IMR-90 (cell line): ENCODE measurements at regions not wholly inside any gene's neighbourhood (a gene's known extent, or its start where the extent isn't known, plus 50 kb on each side); places are given as distances from the start of the nearest gene placed in this dataset.

Experiments
- ATAC-seq: fragments of 200-7000 bp; cut with Tn5 transposase; 2 replicates; pipeline ENCODE4 v1.9.1; 2020; ENCODE audit warnings: low read depth, mild to moderate bottlenecking, moderate library complexity
- BruUV-seq: library from RNA; stranded (reverse); fragments of 400-500 nt; replicated peaks from 2 replicates; lab custom pipeline; 2021; lab: Mats Ljungman, UMichigan
- CTCF ChIA-PET: fragments of 300-600 bp; formaldehyde crosslinking; extraction: SDS; loops from one replicate; lab custom pipeline; 2021; ENCODE audit warnings: antibody characterized with exemption; lab: Yijun Ruan, JAX
- POLR2A ChIA-PET: fragments of 300-600 bp; sonication (Branson Sonifier 250); formaldehyde crosslinking; loops from one replicate; lab custom pipeline; 2022; ENCODE audit warnings: antibody characterized with exemption; ENCODE audit not compliant: unreplicated experiment; lab: Charles Lee
- DNase-seq: peaks from one replicate; pipeline ENCODE4 v3.0.0; 2013
- H2AFZ ChIP-seq: replicated peaks from 2 replicates; pipeline ENCODE3; 2013; ENCODE audit warnings: low read length, mild to moderate bottlenecking; ENCODE audit not compliant: poor library complexity
- H2AK5ac ChIP-seq: 2 replicates; pipeline ENCODE4 v1.6.1; 2013; ENCODE audit warnings: low read depth, low read length, inconsistent platforms
- H2AK9ac ChIP-seq: replicated peaks from 2 replicates; pipeline ENCODE3; 2013; ENCODE audit warnings: mild to moderate bottlenecking, low read depth, low read length, moderate library complexity; ENCODE audit not compliant: poor library complexity
- H2BK120ac ChIP-seq: 2 replicates; pipeline ENCODE4 v1.6.1; 2013; ENCODE audit warnings: low read depth, low read length, inconsistent platforms
- H2BK15ac ChIP-seq: 3 replicates; pipeline ENCODE4 v1.6.1; 2013; ENCODE audit warnings: low read depth, low read length, inconsistent platforms
- H2BK20ac ChIP-seq: 2 replicates; pipeline ENCODE4 v1.6.1; 2013; ENCODE audit warnings: low read depth, mild to moderate bottlenecking, inconsistent platforms, low read length, moderate library complexity
- H2BK5ac ChIP-seq: 2 replicates; pipeline ENCODE4 v1.6.1; 2013; ENCODE audit warnings: mild to moderate bottlenecking, low read depth, low read length, inconsistent platforms; ENCODE audit not compliant: poor library complexity, severe bottlenecking
- H3K14ac ChIP-seq: replicated peaks from 2 replicates; pipeline ENCODE4 v1.6.1; 2013; ENCODE audit warnings: low read depth, low read length, inconsistent platforms
- H3K18ac ChIP-seq: 2 replicates; pipeline ENCODE4 v1.6.1; 2013; ENCODE audit warnings: low read depth, low read length, control low read depth
- H3K23ac ChIP-seq: 2 replicates; pipeline ENCODE4 v1.6.1; 2013; ENCODE audit warnings: low read depth, low read length, inconsistent platforms
- H3K27ac ChIP-seq: 2 replicates; pipeline ENCODE4 v1.5.1; 2013; ENCODE audit warnings: mild to moderate bottlenecking, control low read depth, low read length; ENCODE audit not compliant: insufficient read depth
- H3K27me3 ChIP-seq: 2 replicates; pipeline ENCODE4 v1.6.1; 2013; ENCODE audit warnings: low read length; ENCODE audit not compliant: control insufficient read depth, insufficient read depth
- H3K36me3 ChIP-seq: 2 replicates; pipeline ENCODE4 v1.6.1; 2013; ENCODE audit warnings: low read length, mixed read lengths; ENCODE audit not compliant: control insufficient read depth, insufficient read depth
- H3K4ac ChIP-seq: 2 replicates; pipeline ENCODE4 v1.6.1; 2013; ENCODE audit warnings: low read depth, low read length, inconsistent platforms
- H3K4me1 ChIP-seq: 2 replicates; pipeline ENCODE4 v1.6.1; 2013; ENCODE audit warnings: low read length, mixed read lengths; ENCODE audit not compliant: control insufficient read depth, insufficient read depth
- H3K4me2 ChIP-seq: 2 replicates; pipeline ENCODE4 v1.6.1; 2013; ENCODE audit warnings: low read depth, mild to moderate bottlenecking, control low read depth, low read length, moderate library complexity
- H3K4me3 ChIP-seq: 2 replicates; pipeline ENCODE4 v1.5.1; 2013; ENCODE audit warnings: low read depth, mild to moderate bottlenecking, control low read depth, low read length, moderate library complexity; ENCODE audit not compliant: insufficient read depth
- H3K56ac ChIP-seq: 2 replicates; pipeline ENCODE4 v1.6.1; 2013; ENCODE audit warnings: low read length, inconsistent platforms; ENCODE audit not compliant: insufficient read depth; ENCODE audit errors: extremely low read depth
- H3K79me1 ChIP-seq, 2 experiments: 2 replicates each; pipeline ENCODE4 v1.6.1; 2013; ENCODE audit warnings: low read length in 2 of 2, inconsistent platforms in 1 of 2, low read depth in 1 of 2
- H3K9ac ChIP-seq: 2 replicates; pipeline ENCODE4 v1.6.1; 2013; ENCODE audit warnings: low read depth, low read length, control low read depth
- H3K9me1 ChIP-seq: 2 replicates; pipeline ENCODE4 v1.6.1; 2013; ENCODE audit warnings: low read length, inconsistent platforms; ENCODE audit not compliant: insufficient read depth
- H3K9me3 ChIP-seq: 2 replicates; pipeline ENCODE4 v1.6.1; 2013; ENCODE audit warnings: low read length; ENCODE audit not compliant: control insufficient read depth, insufficient read depth
- H4K20me1 ChIP-seq: 2 replicates; pipeline ENCODE4 v1.6.1; 2013; ENCODE audit warnings: low read length, inconsistent platforms; ENCODE audit not compliant: insufficient read depth
- H4K5ac ChIP-seq: 2 replicates; pipeline ENCODE4 v1.6.1; 2013; ENCODE audit warnings: mild to moderate bottlenecking, low read depth, low read length, control low read depth
- H4K8ac ChIP-seq, 2 experiments: 2 replicates each; pipeline ENCODE4 v1.6.1; 2013; ENCODE audit warnings: low read depth in 2 of 2, low read length in 2 of 2, control low read depth in 1 of 2, inconsistent platforms in 1 of 2
- H4K91ac ChIP-seq: 2 replicates; pipeline ENCODE4 v1.6.1; 2013; ENCODE audit warnings: low read depth, low read length, inconsistent platforms; ENCODE audit not compliant: insufficient read depth
- BHLHE40 ChIP-seq: fragments of 150-350 bp; IDR thresholded peaks from 2 replicates; pipeline ENCODE4 v1.6.1; 2016; ENCODE audit warnings: mild to moderate bottlenecking, low read depth, low read length
- CEBPB ChIP-seq: IDR thresholded peaks from 2 replicates; pipeline ENCODE4 v1.6.1; 2012; ENCODE audit warnings: low read depth, low read length, improper control_type of control experiment
- CHD1 ChIP-seq: IDR thresholded peaks from 2 replicates; pipeline ENCODE4 v1.6.1; 2012; ENCODE audit warnings: low read depth, low read length, improper control_type of control experiment
- FOS ChIP-seq: fragments of 150-350 bp; IDR thresholded peaks from 2 replicates; pipeline ENCODE4 v1.6.1; 2016; ENCODE audit warnings: low read depth, low read length
- MAFK ChIP-seq: IDR thresholded peaks from 2 replicates; pipeline ENCODE4 v1.6.1; 2012; ENCODE audit warnings: low read depth, low read length, improper control_type of control experiment
- MAZ ChIP-seq: IDR thresholded peaks from 2 replicates; pipeline ENCODE4 v1.6.1; 2012; ENCODE audit warnings: low read depth, mild to moderate bottlenecking, low read length, improper control_type of control experiment, moderate library complexity, borderline replicate concordance
- NFE2L2 ChIP-seq: fragments of 150-350 bp; IDR thresholded peaks from 2 replicates; pipeline ENCODE4 v1.6.1; 2016; ENCODE audit warnings: low read depth, mild to moderate bottlenecking, low read length
- POLR2A ChIP-seq: IDR thresholded peaks from 2 replicates; pipeline ENCODE4 v1.6.1; 2012; ENCODE audit warnings: mild to moderate bottlenecking, low read depth, low read length
- RAD21 ChIP-seq: IDR thresholded peaks from 2 replicates; pipeline ENCODE4 v1.6.1; 2012; ENCODE audit warnings: low read length, improper control_type of control experiment
- RCOR1 ChIP-seq: IDR thresholded peaks from 2 replicates; pipeline ENCODE4 v1.6.1; 2012; ENCODE audit warnings: mild to moderate bottlenecking, low read length, improper control_type of control experiment; ENCODE audit not compliant: insufficient replicate concordance
- RFX5 ChIP-seq: IDR thresholded peaks from 2 replicates; pipeline ENCODE4 v1.8.0; 2012; ENCODE audit warnings: low read depth, mild to moderate bottlenecking, low read length, moderate library complexity
- SMC3 ChIP-seq: fragments of 150-350 bp; IDR thresholded peaks from 2 replicates; pipeline ENCODE4 v1.6.1; 2016; ENCODE audit warnings: low read depth, mild to moderate bottlenecking, antibody characterized with exemption, low read length, moderate library complexity
- USF2 ChIP-seq: fragments of 150-350 bp; IDR thresholded peaks from 2 replicates; pipeline ENCODE4 v1.6.1; 2017; ENCODE audit warnings: mild to moderate bottlenecking, antibody characterized with exemption, low read length, low read depth
- WGBS, 2 experiments: methylation state at CpG; one replicate each; pipeline versions ENCODE4 v1.1.5 to v1.1.7; 2013; ENCODE audit warnings: missing lambda C conversion rate in 2 of 2; ENCODE audit not compliant: insufficient read length in 1 of 2; ENCODE audit errors: extremely low coverage in 2 of 2; 5-methylcytosine and 5-hydroxymethylcytosine counted together
- dilution Hi-C: fragments of 300-500 bp; cut with HindIII; formaldehyde crosslinking; loops from one replicate; pipeline ENCODE4 v1.14.3; 2018; ENCODE audit warnings: low sequenced_read_pairs; ENCODE audit not compliant: unreplicated experiment
- in situ Hi-C: fragments of 300-500 bp; cut with MboI; formaldehyde crosslinking; loops from 3 replicates; pipeline ENCODE4 v1.14.3; 2019; ENCODE audit warnings: low sequenced_read_pairs, inconsistent platforms, mixed read lengths
- intact Hi-C: fragments of 100-400 bp; cut with micrococcal nuclease; formaldehyde crosslinking; loops from 2 replicates; pipeline ENCODE4 v1.10.0; 2022
- TF ChIP-seq, protein P1 (sequence below): fragments of 150-350 bp; IDR thresholded peaks from 2 replicates; pipeline ENCODE4 v1.6.1; 2016; ENCODE audit warnings: low read depth, mild to moderate bottlenecking, low read length, moderate library complexity, borderline replicate concordance

GRCh38 chr2:71893646-71894045, 254.0 kb downstream of the CYP26B1 start:
- Histone ChIP-seq H3K18ac (no peak overlapping the region), H3K27ac (no peak overlapping the region), H3K27me3 (peaks cover 45% of the 10 kb centered on the region), H3K4me2 (no peak overlapping the region), H3K9ac (no peak overlapping the region), H3K14ac (no peak overlapping the region), H2BK15ac (no peak overlapping the region), H3K56ac (no peak overlapping the region), H3K4ac (no peak overlapping the region), H3K4me1 (no peaks in the 10 kb centered on the region), H4K5ac (no peak overlapping the region), H3K36me3 (no peaks in the 10 kb centered on the region), H3K9me3 (no peaks in the 10 kb centered on the region), H4K20me1 (no peaks in the 10 kb centered on the region), H3K4me3 (no peak overlapping the region), H4K91ac (no peak overlapping the region), H2BK5ac (no peak overlapping the region), H2AFZ (peak overlapping the region; percentile 8), H4K8ac (no peak overlapping the region), H2BK20ac (no peak overlapping the region), H3K9me1 (no peaks in the 10 kb centered on the region), H3K79me1 (no peaks in the 10 kb centered on the region), H2AK5ac (no peak overlapping the region), H2AK9ac (no peak overlapping the region), H2BK120ac (no peak overlapping the region), H3K23ac (no peak overlapping the region)
- DNase-seq (no peak), ATAC-seq (no peak)
- dilution Hi-C loops (no loop called here), intact Hi-C loops (no loop called here), in situ Hi-C loops (no loop called here)
- CTCF ChIA-PET: no interaction called here
- TF ChIP-seq MAFK (no peak), RFX5 (no peak), RAD21 (no peak), BHLHE40 (no peak), USF2 (no peak), CHD1 (no peak), NFE2L2 (no peak), SMC3 (no peak), RCOR1 (no peak), MAZ (no peak), CEBPB (no peak), FOS (no peak), POLR2A (no peak)
- TF ChIP-seq, protein P1, sequence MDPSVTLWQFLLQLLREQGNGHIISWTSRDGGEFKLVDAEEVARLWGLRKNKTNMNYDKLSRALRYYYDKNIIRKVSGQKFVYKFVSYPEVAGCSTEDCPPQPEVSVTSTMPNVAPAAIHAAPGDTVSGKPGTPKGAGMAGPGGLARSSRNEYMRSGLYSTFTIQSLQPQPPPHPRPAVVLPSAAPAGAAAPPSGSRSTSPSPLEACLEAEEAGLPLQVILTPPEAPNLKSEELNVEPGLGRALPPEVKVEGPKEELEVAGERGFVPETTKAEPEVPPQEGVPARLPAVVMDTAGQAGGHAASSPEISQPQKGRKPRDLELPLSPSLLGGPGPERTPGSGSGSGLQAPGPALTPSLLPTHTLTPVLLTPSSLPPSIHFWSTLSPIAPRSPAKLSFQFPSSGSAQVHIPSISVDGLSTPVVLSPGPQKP: no peak
- BruUV-seq: no TSS peak
- POLR2A ChIA-PET: no interaction called here
- 32% methylated on average over 3 of the region's 13 CpGs; no CpG with 5 or more reads in 1 of the 2 experiments for WGBS, 2 experiments
